K562 (cell line): ENCODE measurements at regions not wholly inside any gene's neighbourhood (a gene's known extent, or its start where the extent isn't known, plus 50 kb on each side); places are given as distances from the start of the nearest gene placed in this dataset.
A peak's percentile ranks its signal among the peaks of the same experiment; 100 is the strongest.

Source experiments
- ATAC-seq: fragments of 200-7000 bp; cut with Tn5 transposase; 3 replicates; pipeline ENCODE4 v1.9.1; 2020; ENCODE audit warnings: moderate library complexity
- BruUV-seq: library from RNA; stranded (reverse); fragments of 400-500 nt; replicated peaks from 2 replicates; lab custom pipeline; 2021; lab: Mats Ljungman, UMichigan
- CTCF ChIA-PET: fragments of 300-600 bp; formaldehyde crosslinking; extraction: SDS; loops from one replicate; lab custom pipeline; 2021; ENCODE audit warnings: low intra/inter-chr PET ratio; lab: Yijun Ruan, JAX
- POLR2A ChIA-PET: fragments of 300-600, 350-650 bp; sonication (Branson Sonifier 250); formaldehyde crosslinking; extraction: SDS; loops from one replicate; lab custom pipeline; 2021; ENCODE audit warnings: antibody characterized with exemption, inconsistent platforms; lab: Yijun Ruan, JAX
- DNase-seq, 4 experiments: peaks; one replicate each; pipeline versions ENCODE4 v3.0.0 to v3.0.0-alpha.2; 2011 to 2018; ENCODE audit warnings: low spot score in 3 of 4, mixed read lengths in 3 of 4; ENCODE audit errors: extremely low read depth in 1 of 4
- FAIRE-seq: peaks from 2 replicates; lab custom pipeline; 2011; peaks lifted over from hg19 to GRCh38; lab: Jason Lieb, UNC
- H2AFZ ChIP-seq: 2 replicates; pipeline ENCODE4 v1.6.0; 2011; ENCODE audit warnings: low read depth, low read length, control low read depth, inconsistent platforms
- H3K27ac ChIP-seq: fragments of 200-600 bp; 3 replicates; pipeline ENCODE4 v1.8.0; 2011; ENCODE audit warnings: low read depth, mild to moderate bottlenecking, control low read depth, inconsistent platforms, low read length, moderate library complexity, mixed read lengths; ENCODE audit errors: extremely low read depth
- H3K27me3 ChIP-seq, 2 experiments: fragments of 300-600 bp in 1 of 2; 2 replicates in 1 of 2; 3 replicates in 1 of 2; pipeline versions ENCODE4 v1.6.0 to v1.8.0; 2011; ENCODE audit warnings: inconsistent platforms in 2 of 2, low read length in 2 of 2, mild to moderate bottlenecking in 1 of 2, mixed read lengths in 1 of 2, moderate library complexity in 1 of 2; ENCODE audit not compliant: control insufficient read depth in 2 of 2, insufficient read depth in 2 of 2
- H3K36me3 ChIP-seq: fragments of 300-600 bp; 3 replicates; pipeline ENCODE4 v1.8.0; 2011; ENCODE audit warnings: mild to moderate bottlenecking, low read length, inconsistent platforms; ENCODE audit not compliant: control insufficient read depth, insufficient read depth
- H3K4me1 ChIP-seq, 2 experiments: fragments of 200-600 bp in 1 of 2; replicated peaks in 1 of 2; 2 replicates in 1 of 2; 3 replicates in 1 of 2; pipeline versions ENCODE4 v1.5.1 to v1.8.0; 2011; ENCODE audit warnings: inconsistent platforms in 2 of 2, low read length in 2 of 2, mild to moderate bottlenecking in 1 of 2, mixed read lengths in 1 of 2, moderate library complexity in 1 of 2; ENCODE audit not compliant: control insufficient read depth in 2 of 2, insufficient read depth in 2 of 2
- H3K4me2 ChIP-seq: 2 replicates; pipeline ENCODE4 v1.6.1; 2011; ENCODE audit warnings: low read length, control low read depth, inconsistent platforms, mixed read lengths; ENCODE audit not compliant: insufficient read depth
- H3K4me3 ChIP-seq: fragments of 200-600 bp; sonication (generic), shearing (Covaris generic); 2 replicates; pipeline ENCODE4 v1.5.1; 2016; ENCODE audit warnings: control low read depth, inconsistent platforms
- H3K79me2 ChIP-seq: fragments of 200-600 bp; 3 replicates; pipeline ENCODE4 v1.8.0; 2011; ENCODE audit warnings: low read length, inconsistent platforms; ENCODE audit not compliant: control insufficient read depth, insufficient read depth
- H3K9ac ChIP-seq, 2 experiments: 2 replicates each; pipeline versions ENCODE4 v1.6.0 to v1.6.1; 2011; ENCODE audit warnings: low read depth in 2 of 2, low read length in 2 of 2, control low read depth in 1 of 2, inconsistent platforms in 1 of 2, mild to moderate bottlenecking in 1 of 2, mixed read lengths in 1 of 2; ENCODE audit not compliant: insufficient read depth in 1 of 2
- H3K9me1 ChIP-seq: one replicate; pipeline ENCODE4 v1.6.0; 2011; ENCODE audit warnings: inconsistent platforms, mild to moderate bottlenecking, low read length, moderate library complexity; ENCODE audit not compliant: control insufficient read depth, insufficient read depth
- H3K9me3 ChIP-seq: replicated peaks from 2 replicates; pipeline ENCODE4 v1.5.1; 2011; ENCODE audit warnings: low read depth, low read length, inconsistent platforms; ENCODE audit not compliant: control insufficient read depth, insufficient read depth
- H4K20me1 ChIP-seq: replicated peaks from 2 replicates; pipeline ENCODE4 v1.6.1; 2011; ENCODE audit warnings: low read length, inconsistent platforms, mixed read lengths; ENCODE audit not compliant: control insufficient read depth, insufficient read depth
- CHCHD3 ChIP-seq: fragments of 250-450 bp; sonication (Bioruptor Pico); IDR thresholded peaks from 2 replicates; pipeline ENCODE4 v2.1.2; 2022; ENCODE audit warnings: mild to moderate bottlenecking
- ETV6 ChIP-seq, 3 experiments: fragments of 150-350 bp in 1 of 3; sonication (generic) in 1 of 3; formaldehyde crosslinking in 1 of 3; IDR thresholded peaks; 2 replicates each; pipeline versions ENCODE4 v1.6.1 to v1.8.0; 2014 to 2022; ENCODE audit warnings: borderline replicate concordance in 2 of 3, low read depth in 2 of 3, antibody characterized with exemption in 1 of 3, low read length in 1 of 3, mild to moderate bottlenecking in 1 of 3, missing genetic modification reagents in 1 of 3
- FOXP1 ChIP-seq: sonication (generic); formaldehyde crosslinking; IDR thresholded peaks from 2 replicates; pipeline ENCODE4 v1.8.0; 2022; ENCODE audit warnings: mild to moderate bottlenecking, missing genetic modification reagents
- HOMEZ ChIP-seq: fragments of 250-450 bp; sonication (Bioruptor Pico); IDR thresholded peaks from 2 replicates; pipeline ENCODE4 v1.4.0; 2020; ENCODE audit warnings: mild to moderate bottlenecking, moderate library complexity
- JUND ChIP-seq, 2 experiments: IDR thresholded peaks; 2 replicates in 1 of 2; 3 replicates in 1 of 2; pipeline ENCODE4 v1.6.1; 2011; ENCODE audit warnings: borderline replicate concordance in 2 of 2, low read depth in 2 of 2, low read length in 2 of 2, improper control_type of control experiment in 1 of 2, missing biosample characterization in 1 of 2, missing genetic modification characterization in 1 of 2, missing genetic modification reagents in 1 of 2
- MAZ ChIP-seq, 2 experiments: fragments of 450-650 bp in 1 of 2; sonication (generic) in 1 of 2; formaldehyde crosslinking; IDR thresholded peaks in 1 of 2; conservative IDR thresholded peaks in 1 of 2; 2 replicates each; pipeline versions ENCODE4 v1.4.0 to v1.5.0; 2020; ENCODE audit warnings: mild to moderate bottlenecking in 1 of 2, missing genetic modification reagents in 1 of 2
- MTA2 ChIP-seq: fragments of 450-650 bp; IDR thresholded peaks from 2 replicates; pipeline ENCODE4 v1.6.1; 2016; ENCODE audit warnings: low read depth
- PKNOX1 ChIP-seq: fragments of 450-650 bp; IDR thresholded peaks from 2 replicates; pipeline ENCODE4 v1.6.1; 2016
- SIRT6 ChIP-seq: IDR thresholded peaks from one replicate; pipeline ENCODE4 v1.6.1; 2012; ENCODE audit warnings: low read depth, mild to moderate bottlenecking, control low read depth, inconsistent platforms, low read length, moderate library complexity
- SMC3 ChIP-seq: conservative IDR thresholded peaks from 2 replicates; pipeline ENCODE4 v1.6.1; 2011; ENCODE audit warnings: low read depth, low read length, improper control_type of control experiment; ENCODE audit not compliant: insufficient read depth
- ZFX ChIP-seq: sonication (generic); formaldehyde crosslinking; IDR thresholded peaks from 2 replicates; pipeline ENCODE4 v1.8.0; 2022; ENCODE audit warnings: mild to moderate bottlenecking, missing genetic modification reagents, moderate library complexity
- ZNF133 ChIP-seq: fragments of 250-450 bp; sonication (Bioruptor Pico); IDR thresholded peaks from 2 replicates; pipeline ENCODE4 v1.4.0; 2020; ENCODE audit warnings: mild to moderate bottlenecking
- ZSCAN32 ChIP-seq: fragments of 450-650 bp; formaldehyde crosslinking; IDR thresholded peaks from 2 replicates; pipeline ENCODE4 v1.4.0; 2020; ENCODE audit warnings: mild to moderate bottlenecking, moderate library complexity
- WGBS: fragments of 100-300 bp; shearing (Covaris generic); methylation state at CpG from one replicate; pipeline ENCODE4 v1.1.6; 2016; ENCODE audit warnings: low coverage, mixed read lengths; ENCODE audit not compliant: insufficient coverage; ENCODE audit errors: missing lambda C conversion rate; 5-methylcytosine and 5-hydroxymethylcytosine counted together
- in situ Hi-C: fragments of 300-500 bp; cut with MboI; formaldehyde crosslinking; loops from 4 replicates; pipeline ENCODE4 v1.15.0; 2018; ENCODE audit warnings: inconsistent platforms, mixed read lengths
- intact Hi-C: fragments of 100-400 bp; cut with micrococcal nuclease; formaldehyde crosslinking; loops from 2 replicates; pipeline ENCODE4 v1.14.2; 2022

GRCh38 chr15:20356444-20356910 lies 185.1 kb downstream of the GOLGA6L6 start:
- FAIRE-seq = peak; percentile 99
- 26% methylated on average over 17 of the region's 17 CpGs for WGBS
- POLR2A ChIA-PET = no interaction called here
- H3K4me1 ChIP-seq = peaks cover 0 to 23% of the 10 kb centered on the region in 2 experiments; a peak in 1 of 5 replicates
- peaks cover 7 to 19% of the 10 kb centered on the region in 2 experiments; a peak in 4 of 5 replicates for H3K27me3 ChIP-seq
- in situ Hi-C loops (loop anchor here (25.0 kb wide), 3 partner anchors 256 to 1406 kb away; no protein-coding TSS in a partner anchor), intact Hi-C loops (no loop called here)
- peak overlapping the region; percentile 32; the same call in 1 of the 2 replicates for H2AFZ ChIP-seq
- H3K79me2 ChIP-seq = no peaks in the 10 kb centered on the region
- no TSS peak for BruUV-seq
- no peak overlapping the region for H3K9ac ChIP-seq
- H3K4me2 ChIP-seq = no peak overlapping the region
- CTCF ChIA-PET = interaction anchor here (0.8 to 3.7 kb wide), 3 partner anchors 14 to 1866 kb away, joined by 3 to 43 read pairs (median 10); no protein-coding TSS in a partner anchor
- no peaks in the 10 kb centered on the region for H3K9me3 ChIP-seq
- no peaks in the 10 kb centered on the region for H3K36me3 ChIP-seq
- peak; percentile 88 to 91 (median 89) for DNase-seq
- ATAC-seq = peak; percentile 86
- H3K9me1 ChIP-seq = peaks cover 3% of the 10 kb centered on the region
- no peak overlapping the region for H3K4me3 ChIP-seq
- no peak overlapping the region for H3K27ac ChIP-seq
- no peaks in the 10 kb centered on the region for H4K20me1 ChIP-seq
- 0 out of 2 replicates have a peak, but pooled peaks have one; percentile 9 for TF ChIP-seq JUND (IDR thresholded peaks at IDR 0.05; ENCODE audit: borderline replicate concordance, low read depth, low read length)
- TF ChIP-seq JUND (tag; IDR thresholded peaks at IDR 0.05; ENCODE audit: borderline replicate concordance, low read depth, low read length) = no peak
- TF ChIP-seq MTA2 = no peak
- TF ChIP-seq SMC3 = peak; percentile 99
- no peak for TF ChIP-seq PKNOX1
- no peak for TF ChIP-seq ZNF133
- TF ChIP-seq MAZ (CRISPR knock-in tag; conservative IDR thresholded peaks at IDR 0.05 in 1 of 2, IDR thresholded peaks at IDR 0.05 in 1 of 2) = peak in 1 of 2 experiments; percentile 23; a peak in 1 of 4 replicates
- no peak for TF ChIP-seq ZFX (CRISPR knock-in tag)
- no peak for TF ChIP-seq ETV6 (IDR thresholded peaks at IDR 0.05; ENCODE audit: borderline replicate concordance in 1 of 2, low read depth in 2 of 2, low read length in 1 of 2)
- no peak for TF ChIP-seq ETV6 (CRISPR knock-in tag; IDR thresholded peaks at IDR 0.05; ENCODE audit: borderline replicate concordance)
- no peak for TF ChIP-seq FOXP1 (CRISPR knock-in tag)
- no peak for TF ChIP-seq HOMEZ (CRISPR knock-in tag)
- no peak for TF ChIP-seq ZSCAN32 (CRISPR knock-in tag)
- TF ChIP-seq CHCHD3 (CRISPR knock-in tag) = no peak
- TF ChIP-seq SIRT6 = no peak
